Panc1 (cell line): ENCODE measurements at regions not wholly inside any gene's neighbourhood (a gene's known extent, or its start where the extent isn't known, plus 50 kb on each side); places are given as distances from the start of the nearest gene placed in this dataset.

Experiments
- POLR2AphosphoS5 ChIP-seq: IDR thresholded peaks from 2 replicates; pipeline ENCODE4 v1.6.1; 2012; ENCODE audit warnings: mild to moderate bottlenecking, low read depth, low read length, moderate library complexity
- TF ChIP-seq, protein P1 (sequence below): fragments of 450-650 bp; IDR thresholded peaks from 2 replicates; pipeline ENCODE4 v1.5.1; 2017; ENCODE audit warnings: mild to moderate bottlenecking

DNA sequence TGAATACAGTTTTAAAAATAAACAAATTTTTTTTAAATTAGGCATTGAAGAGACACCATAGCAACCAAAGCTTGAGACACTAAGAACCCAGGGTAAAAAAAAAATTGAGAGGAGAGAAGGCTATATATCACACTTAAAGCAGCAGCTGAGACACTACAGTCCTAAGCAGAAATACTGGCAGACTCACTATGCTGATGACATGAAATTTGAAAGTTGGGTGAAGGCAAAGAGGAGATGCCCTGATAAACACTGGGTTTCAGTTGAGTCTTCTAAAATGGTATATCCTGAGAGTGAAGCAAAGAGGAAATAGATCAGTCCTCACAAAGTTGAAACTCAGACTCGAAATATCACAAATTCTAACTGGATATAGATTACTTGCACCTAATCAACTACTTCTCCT is 419.9 kb upstream of the CDH9 start:
- TF ChIP-seq, protein P1, sequence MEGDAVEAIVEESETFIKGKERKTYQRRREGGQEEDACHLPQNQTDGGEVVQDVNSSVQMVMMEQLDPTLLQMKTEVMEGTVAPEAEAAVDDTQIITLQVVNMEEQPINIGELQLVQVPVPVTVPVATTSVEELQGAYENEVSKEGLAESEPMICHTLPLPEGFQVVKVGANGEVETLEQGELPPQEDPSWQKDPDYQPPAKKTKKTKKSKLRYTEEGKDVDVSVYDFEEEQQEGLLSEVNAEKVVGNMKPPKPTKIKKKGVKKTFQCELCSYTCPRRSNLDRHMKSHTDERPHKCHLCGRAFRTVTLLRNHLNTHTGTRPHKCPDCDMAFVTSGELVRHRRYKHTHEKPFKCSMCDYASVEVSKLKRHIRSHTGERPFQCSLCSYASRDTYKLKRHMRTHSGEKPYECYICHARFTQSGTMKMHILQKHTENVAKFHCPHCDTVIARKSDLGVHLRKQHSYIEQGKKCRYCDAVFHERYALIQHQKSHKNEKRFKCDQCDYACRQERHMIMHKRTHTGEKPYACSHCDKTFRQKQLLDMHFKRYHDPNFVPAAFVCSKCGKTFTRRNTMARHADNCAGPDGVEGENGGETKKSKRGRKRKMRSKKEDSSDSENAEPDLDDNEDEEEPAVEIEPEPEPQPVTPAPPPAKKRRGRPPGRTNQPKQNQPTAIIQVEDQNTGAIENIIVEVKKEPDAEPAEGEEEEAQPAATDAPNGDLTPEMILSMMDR, result no peak
- no peak for TF ChIP-seq POLR2AphosphoS5
